22Rv1 (cell line): ENCODE measurements at regions not wholly inside any gene's neighbourhood (a gene's known extent, or its start where the extent isn't known, plus 50 kb on each side); places are given as distances from the start of the nearest gene placed in this dataset.

ENCODE experiments used
- CTCF ChIP-seq: fragments of 450-650 bp; IDR thresholded peaks from 2 replicates; pipeline ENCODE4 v1.5.1; 2017; ENCODE audit warnings: mild to moderate bottlenecking
- ZFX ChIP-seq: fragments of 450-650 bp; IDR thresholded peaks from 2 replicates; pipeline ENCODE4 v1.6.1; 2017; ENCODE audit warnings: antibody characterized with exemption, borderline replicate concordance

GRCh38 chr2:33806041-33806440 lies 206.9 kb upstream of the FAM98A start:
- TF ChIP-seq CTCF (no peak), ZFX (no peak)
